SU-DHL-6 (cell line): ENCODE measurements at regions not wholly inside any gene's neighbourhood (a gene's known extent, or its start where the extent isn't known, plus 50 kb on each side); places are given as distances from the start of the nearest gene placed in this dataset.

Experiments used
- EZH2phosphoT487 ChIP-seq: fragments of 200-600 bp; sonication (generic), shearing (Covaris generic); conservative IDR thresholded peaks from 2 replicates; pipeline ENCODE4 v1.6.1; 2018; ENCODE audit warnings: mild to moderate bottlenecking, antibody characterized with exemption, low read length, moderate library complexity, mixed read lengths
- TF ChIP-seq, protein P1 (sequence below): fragments of 200-600 bp; sonication (generic); IDR thresholded peaks from one replicate; pipeline ENCODE4 v1.5.1; 2017; ENCODE audit warnings: antibody characterized with exemption, mild to moderate bottlenecking, low read length, moderate library complexity; ENCODE audit not compliant: insufficient read depth, poor library complexity, severe bottlenecking

DNA sequence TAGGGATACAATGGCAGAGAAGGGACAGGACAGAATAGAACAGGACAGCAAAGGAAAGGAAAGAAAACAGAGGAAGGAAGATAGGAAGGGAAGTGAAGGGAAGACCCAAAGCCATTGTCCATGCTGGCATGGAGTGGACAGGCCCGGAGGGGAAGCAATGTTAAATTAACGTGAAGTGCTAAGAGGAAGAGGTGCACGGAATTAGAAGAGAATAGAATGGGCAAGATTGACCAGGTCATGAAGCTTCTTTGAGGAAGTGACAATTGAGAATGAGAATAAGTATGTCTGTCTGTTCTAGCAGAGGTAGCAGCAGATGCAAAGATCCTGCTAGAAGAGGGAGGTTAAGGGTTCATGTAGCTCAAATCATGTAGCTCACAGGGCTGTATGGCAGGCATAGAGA, 117.2 kb downstream of the MAF start:
- TF ChIP-seq, protein P1, sequence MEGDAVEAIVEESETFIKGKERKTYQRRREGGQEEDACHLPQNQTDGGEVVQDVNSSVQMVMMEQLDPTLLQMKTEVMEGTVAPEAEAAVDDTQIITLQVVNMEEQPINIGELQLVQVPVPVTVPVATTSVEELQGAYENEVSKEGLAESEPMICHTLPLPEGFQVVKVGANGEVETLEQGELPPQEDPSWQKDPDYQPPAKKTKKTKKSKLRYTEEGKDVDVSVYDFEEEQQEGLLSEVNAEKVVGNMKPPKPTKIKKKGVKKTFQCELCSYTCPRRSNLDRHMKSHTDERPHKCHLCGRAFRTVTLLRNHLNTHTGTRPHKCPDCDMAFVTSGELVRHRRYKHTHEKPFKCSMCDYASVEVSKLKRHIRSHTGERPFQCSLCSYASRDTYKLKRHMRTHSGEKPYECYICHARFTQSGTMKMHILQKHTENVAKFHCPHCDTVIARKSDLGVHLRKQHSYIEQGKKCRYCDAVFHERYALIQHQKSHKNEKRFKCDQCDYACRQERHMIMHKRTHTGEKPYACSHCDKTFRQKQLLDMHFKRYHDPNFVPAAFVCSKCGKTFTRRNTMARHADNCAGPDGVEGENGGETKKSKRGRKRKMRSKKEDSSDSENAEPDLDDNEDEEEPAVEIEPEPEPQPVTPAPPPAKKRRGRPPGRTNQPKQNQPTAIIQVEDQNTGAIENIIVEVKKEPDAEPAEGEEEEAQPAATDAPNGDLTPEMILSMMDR = no peak
- no peak for TF ChIP-seq EZH2phosphoT487
